ENCODE measurements at regions not wholly inside any gene's neighbourhood (a gene's known extent, or its start where the extent isn't known, plus 50 kb on each side); places are given as distances from the start of the nearest gene placed in this dataset.
"Not testable (repeated sequence)": the region's sequence is repeated elsewhere in the genome, so short reads cannot be mapped to it uniquely, and the experiment has no call there.

GRCh38 chr4:141347684-141348083, 127.0 kb downstream of the ZNF330 start:
- no peak for DNase-seq

GRCh38 chr4:141348125-141348524, 127.4 kb downstream of the ZNF330 start:
- no peak for DNase-seq

- DNase-seq = no peak
Measured at GRCh38 chr4:141348573-141348972, 127.9 kb downstream of the ZNF330 start.

GRCh38 chr4:141349236-141349635, 128.5 kb downstream of the ZNF330 start:
- DNase-seq = no peak

GRCh38 chr4:141350122-141350905, 129.6 kb downstream of the ZNF330 start:
- no peak for DNase-seq

GRCh38 chr4:141352331-141352730, 131.6 kb downstream of the ZNF330 start:
- no peak for DNase-seq

- DNase-seq = no peak
Measured at GRCh38 chr4:141352909-141353525, 132.3 kb downstream of the ZNF330 start.

- no peak for DNase-seq
Measured at GRCh38 chr4:141356321-141356962, 135.7 kb downstream of the ZNF330 start.

- no peak for DNase-seq
Measured at GRCh38 chr4:141356963-141357335, 136.3 kb downstream of the ZNF330 start.

- DNase-seq = not testable (repeated sequence)
Measured at GRCh38 chr4:141368241-141368640, 147.5 kb downstream of the ZNF330 start.

GRCh38 chr4:141371206-141371605, 150.5 kb downstream of the ZNF330 start:
- no peak for DNase-seq

GRCh38 chr4:141375855-141376254, 155.2 kb downstream of the ZNF330 start:
- DNase-seq = peak; percentile 54

- no peak for DNase-seq
Measured at GRCh38 chr4:141376769-141377168, 156.1 kb downstream of the ZNF330 start.

GRCh38 chr4:141387299-141387698, 166.6 kb downstream of the ZNF330 start:
- DNase-seq = no peak

GRCh38 chr4:141388481-141388880, 167.8 kb downstream of the ZNF330 start:
- no peak for DNase-seq

- DNase-seq = no peak
Measured at GRCh38 chr4:141389649-141390048, 169.0 kb downstream of the ZNF330 start.

- no peak for DNase-seq
Measured at GRCh38 chr4:141390571-141390970, 169.9 kb downstream of the ZNF330 start.

GRCh38 chr4:141391293-141391692, 170.6 kb downstream of the ZNF330 start:
- DNase-seq = no peak

GRCh38 chr4:141391771-141392170, 171.1 kb downstream of the ZNF330 start:
- DNase-seq = no peak

GRCh38 chr4:141395246-141395830, 174.6 kb downstream of the ZNF330 start:
- DNase-seq = no peak

GRCh38 chr4:141395919-141396318, 175.2 kb downstream of the ZNF330 start:
- DNase-seq = no peak

GRCh38 chr4:141402712-141403111, 182.0 kb downstream of the ZNF330 start:
- no peak for DNase-seq

GRCh38 chr4:141403782-141404181, 183.1 kb downstream of the ZNF330 start:
- no peak for DNase-seq

- no peak for DNase-seq
Measured at GRCh38 chr4:141406237-141406636, 185.5 kb downstream of the ZNF330 start.
